ENCODE measurements at regions not wholly inside any gene's neighbourhood (a gene's known extent, or its start where the extent isn't known, plus 50 kb on each side); places are given as distances from the start of the nearest gene placed in this dataset.

DNA sequence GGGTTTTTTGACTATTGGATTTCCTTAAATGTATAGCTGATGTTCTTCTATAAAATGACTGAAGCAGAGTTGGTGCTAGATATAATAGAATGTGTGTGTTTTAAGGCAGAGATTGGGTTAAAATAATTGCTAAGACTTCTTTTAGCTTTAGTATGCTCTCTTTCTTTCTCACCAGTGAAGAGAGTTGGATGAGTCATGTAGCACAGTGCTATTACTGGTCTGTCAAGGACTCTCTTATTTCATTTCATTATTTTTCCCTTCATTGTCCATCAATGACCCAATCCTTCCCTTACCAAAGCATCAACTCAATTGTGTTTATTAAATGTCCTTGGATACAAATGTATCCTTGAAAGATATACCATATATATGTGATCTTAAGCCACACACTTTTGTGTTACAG is 268.9 kb downstream of the IRS2 start (continued):
- no peak for TF ChIP-seq FOXK1 (CRISPR knock-in tag; IDR thresholded peaks at IDR 0.05)

DNA sequence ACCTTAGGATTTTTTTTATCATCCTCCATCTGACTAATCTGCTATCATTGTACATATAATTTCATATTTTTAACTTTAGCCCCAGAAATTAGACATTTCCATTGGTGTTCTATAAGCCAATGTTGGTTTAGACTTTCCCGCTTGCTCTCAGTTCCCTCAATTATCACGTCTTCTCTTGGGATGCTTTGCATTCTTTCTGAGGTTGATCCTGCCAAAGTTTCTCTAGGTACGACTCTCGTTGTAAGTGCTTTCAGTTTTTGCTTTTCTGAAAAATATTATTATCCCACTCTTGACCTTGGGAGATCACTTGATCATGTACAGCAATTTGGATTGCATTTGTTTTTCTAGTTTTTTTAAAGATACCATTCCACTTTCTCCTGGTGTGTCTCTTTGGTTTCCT is 270.2 kb downstream of the IRS2 start:
- no peak for ATAC-seq
- POLR2A ChIA-PET: interaction anchor here (1.2 kb wide), 1 partner anchor 29 kb away, joined by 3 read pairs; no protein-coding TSS in a partner anchor
- Mint-ChIP-seq H3K36me3 (no peaks in the 10 kb centered on the region), H3K27ac (no peak overlapping the region), H3K4me1 (peaks cover 18% of the 10 kb centered on the region), H3K4me3 (no peak overlapping the region), H3K27me3 (ENCODE audit: low read depth) (no peaks in the 10 kb centered on the region), H3K9me3 (peaks cover 11% of the 10 kb centered on the region)
- CTCF ChIA-PET: no interaction called here
- no peak for DNase-seq (ENCODE audit: low spot score)
- TF ChIP-seq MYBL2 (CRISPR knock-in tag; IDR thresholded peaks at IDR 0.05): no peak
- TF ChIP-seq, protein P1, sequence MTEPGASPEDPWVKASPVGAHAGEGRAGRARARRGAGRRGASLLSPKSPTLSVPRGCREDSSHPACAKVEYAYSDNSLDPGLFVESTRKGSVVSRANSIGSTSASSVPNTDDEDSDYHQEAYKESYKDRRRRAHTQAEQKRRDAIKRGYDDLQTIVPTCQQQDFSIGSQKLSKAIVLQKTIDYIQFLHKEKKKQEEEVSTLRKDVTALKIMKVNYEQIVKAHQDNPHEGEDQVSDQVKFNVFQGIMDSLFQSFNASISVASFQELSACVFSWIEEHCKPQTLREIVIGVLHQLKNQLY (CRISPR knock-in tag; IDR thresholded peaks at IDR 0.05): no peak
- TF ChIP-seq ZNF671 (CRISPR knock-in tag; IDR thresholded peaks at IDR 0.05): no peak
- TF ChIP-seq, protein P2, sequence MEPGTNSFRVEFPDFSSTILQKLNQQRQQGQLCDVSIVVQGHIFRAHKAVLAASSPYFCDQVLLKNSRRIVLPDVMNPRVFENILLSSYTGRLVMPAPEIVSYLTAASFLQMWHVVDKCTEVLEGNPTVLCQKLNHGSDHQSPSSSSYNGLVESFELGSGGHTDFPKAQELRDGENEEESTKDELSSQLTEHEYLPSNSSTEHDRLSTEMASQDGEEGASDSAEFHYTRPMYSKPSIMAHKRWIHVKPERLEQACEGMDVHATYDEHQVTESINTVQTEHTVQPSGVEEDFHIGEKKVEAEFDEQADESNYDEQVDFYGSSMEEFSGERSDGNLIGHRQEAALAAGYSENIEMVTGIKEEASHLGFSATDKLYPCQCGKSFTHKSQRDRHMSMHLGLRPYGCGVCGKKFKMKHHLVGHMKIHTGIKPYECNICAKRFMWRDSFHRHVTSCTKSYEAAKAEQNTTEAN (CRISPR knock-in tag; IDR thresholded peaks at IDR 0.05): no peak
- no peak for TF ChIP-seq JAZF1 (CRISPR knock-in tag; IDR thresholded peaks at IDR 0.05)
- TF ChIP-seq, protein P3, sequence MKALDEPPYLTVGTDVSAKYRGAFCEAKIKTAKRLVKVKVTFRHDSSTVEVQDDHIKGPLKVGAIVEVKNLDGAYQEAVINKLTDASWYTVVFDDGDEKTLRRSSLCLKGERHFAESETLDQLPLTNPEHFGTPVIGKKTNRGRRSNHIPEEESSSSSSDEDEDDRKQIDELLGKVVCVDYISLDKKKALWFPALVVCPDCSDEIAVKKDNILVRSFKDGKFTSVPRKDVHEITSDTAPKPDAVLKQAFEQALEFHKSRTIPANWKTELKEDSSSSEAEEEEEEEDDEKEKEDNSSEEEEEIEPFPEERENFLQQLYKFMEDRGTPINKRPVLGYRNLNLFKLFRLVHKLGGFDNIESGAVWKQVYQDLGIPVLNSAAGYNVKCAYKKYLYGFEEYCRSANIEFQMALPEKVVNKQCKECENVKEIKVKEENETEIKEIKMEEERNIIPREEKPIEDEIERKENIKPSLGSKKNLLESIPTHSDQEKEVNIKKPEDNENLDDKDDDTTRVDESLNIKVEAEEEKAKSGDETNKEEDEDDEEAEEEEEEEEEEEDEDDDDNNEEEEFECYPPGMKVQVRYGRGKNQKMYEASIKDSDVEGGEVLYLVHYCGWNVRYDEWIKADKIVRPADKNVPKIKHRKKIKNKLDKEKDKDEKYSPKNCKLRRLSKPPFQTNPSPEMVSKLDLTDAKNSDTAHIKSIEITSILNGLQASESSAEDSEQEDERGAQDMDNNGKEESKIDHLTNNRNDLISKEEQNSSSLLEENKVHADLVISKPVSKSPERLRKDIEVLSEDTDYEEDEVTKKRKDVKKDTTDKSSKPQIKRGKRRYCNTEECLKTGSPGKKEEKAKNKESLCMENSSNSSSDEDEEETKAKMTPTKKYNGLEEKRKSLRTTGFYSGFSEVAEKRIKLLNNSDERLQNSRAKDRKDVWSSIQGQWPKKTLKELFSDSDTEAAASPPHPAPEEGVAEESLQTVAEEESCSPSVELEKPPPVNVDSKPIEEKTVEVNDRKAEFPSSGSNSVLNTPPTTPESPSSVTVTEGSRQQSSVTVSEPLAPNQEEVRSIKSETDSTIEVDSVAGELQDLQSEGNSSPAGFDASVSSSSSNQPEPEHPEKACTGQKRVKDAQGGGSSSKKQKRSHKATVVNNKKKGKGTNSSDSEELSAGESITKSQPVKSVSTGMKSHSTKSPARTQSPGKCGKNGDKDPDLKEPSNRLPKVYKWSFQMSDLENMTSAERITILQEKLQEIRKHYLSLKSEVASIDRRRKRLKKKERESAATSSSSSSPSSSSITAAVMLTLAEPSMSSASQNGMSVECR (CRISPR knock-in tag; IDR thresholded peaks at IDR 0.05; ENCODE audit: borderline replicate concordance): no peak
- TF ChIP-seq GABPB1 (CRISPR knock-in tag; IDR thresholded peaks at IDR 0.05): no peak
- no peak for TF ChIP-seq NFE2L1 (CRISPR knock-in tag; IDR thresholded peaks at IDR 0.05)
- TF ChIP-seq, protein P4, sequence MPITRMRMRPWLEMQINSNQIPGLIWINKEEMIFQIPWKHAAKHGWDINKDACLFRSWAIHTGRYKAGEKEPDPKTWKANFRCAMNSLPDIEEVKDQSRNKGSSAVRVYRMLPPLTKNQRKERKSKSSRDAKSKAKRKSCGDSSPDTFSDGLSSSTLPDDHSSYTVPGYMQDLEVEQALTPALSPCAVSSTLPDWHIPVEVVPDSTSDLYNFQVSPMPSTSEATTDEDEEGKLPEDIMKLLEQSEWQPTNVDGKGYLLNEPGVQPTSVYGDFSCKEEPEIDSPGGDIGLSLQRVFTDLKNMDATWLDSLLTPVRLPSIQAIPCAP (CRISPR knock-in tag; IDR thresholded peaks at IDR 0.05): no peak
- TF ChIP-seq PRRX2 (CRISPR knock-in tag; IDR thresholded peaks at IDR 0.05): no peak
- TF ChIP-seq FOXJ3 (CRISPR knock-in tag; IDR thresholded peaks at IDR 0.05; ENCODE audit: borderline replicate concordance): no peak
- no peak for TF ChIP-seq JUN (CRISPR knock-in tag; IDR thresholded peaks at IDR 0.05)
- TF ChIP-seq, protein P5, sequence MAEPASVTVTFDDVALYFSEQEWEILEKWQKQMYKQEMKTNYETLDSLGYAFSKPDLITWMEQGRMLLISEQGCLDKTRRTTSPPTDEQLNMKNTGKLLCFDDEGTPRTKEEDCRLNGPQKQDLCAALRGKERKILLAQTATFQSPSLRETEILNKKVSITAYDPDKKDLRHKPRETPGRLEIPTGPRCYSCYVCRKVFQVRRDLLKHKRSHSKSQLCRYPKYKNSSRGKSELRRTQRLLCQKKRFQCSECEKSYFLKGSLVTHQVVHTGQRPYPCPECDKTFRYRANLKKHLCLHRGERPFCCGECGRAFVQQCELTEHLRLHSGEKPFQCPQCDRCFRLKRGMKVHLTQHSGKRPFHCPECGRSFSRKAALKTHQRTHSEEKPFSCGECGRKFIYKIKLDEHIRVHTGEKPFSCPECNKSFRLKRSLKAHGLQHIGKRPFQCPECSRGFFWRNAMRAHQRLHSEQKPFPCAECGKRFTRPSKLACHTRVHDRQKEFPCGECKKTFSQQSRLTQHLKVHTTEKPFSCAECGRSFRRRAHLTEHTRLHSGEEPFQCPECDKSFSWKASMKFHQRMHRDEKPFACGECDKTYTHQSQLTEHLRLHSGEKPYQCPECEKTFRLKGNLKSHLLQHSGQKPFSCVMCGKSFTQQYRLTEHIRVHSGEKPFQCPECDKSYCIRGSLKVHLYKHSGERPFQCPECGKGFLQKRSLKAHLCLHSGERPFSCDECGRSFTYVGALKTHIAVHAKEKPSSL (CRISPR knock-in tag; conservative IDR thresholded peaks at IDR 0.05): no peak
- TF ChIP-seq, protein P6, sequence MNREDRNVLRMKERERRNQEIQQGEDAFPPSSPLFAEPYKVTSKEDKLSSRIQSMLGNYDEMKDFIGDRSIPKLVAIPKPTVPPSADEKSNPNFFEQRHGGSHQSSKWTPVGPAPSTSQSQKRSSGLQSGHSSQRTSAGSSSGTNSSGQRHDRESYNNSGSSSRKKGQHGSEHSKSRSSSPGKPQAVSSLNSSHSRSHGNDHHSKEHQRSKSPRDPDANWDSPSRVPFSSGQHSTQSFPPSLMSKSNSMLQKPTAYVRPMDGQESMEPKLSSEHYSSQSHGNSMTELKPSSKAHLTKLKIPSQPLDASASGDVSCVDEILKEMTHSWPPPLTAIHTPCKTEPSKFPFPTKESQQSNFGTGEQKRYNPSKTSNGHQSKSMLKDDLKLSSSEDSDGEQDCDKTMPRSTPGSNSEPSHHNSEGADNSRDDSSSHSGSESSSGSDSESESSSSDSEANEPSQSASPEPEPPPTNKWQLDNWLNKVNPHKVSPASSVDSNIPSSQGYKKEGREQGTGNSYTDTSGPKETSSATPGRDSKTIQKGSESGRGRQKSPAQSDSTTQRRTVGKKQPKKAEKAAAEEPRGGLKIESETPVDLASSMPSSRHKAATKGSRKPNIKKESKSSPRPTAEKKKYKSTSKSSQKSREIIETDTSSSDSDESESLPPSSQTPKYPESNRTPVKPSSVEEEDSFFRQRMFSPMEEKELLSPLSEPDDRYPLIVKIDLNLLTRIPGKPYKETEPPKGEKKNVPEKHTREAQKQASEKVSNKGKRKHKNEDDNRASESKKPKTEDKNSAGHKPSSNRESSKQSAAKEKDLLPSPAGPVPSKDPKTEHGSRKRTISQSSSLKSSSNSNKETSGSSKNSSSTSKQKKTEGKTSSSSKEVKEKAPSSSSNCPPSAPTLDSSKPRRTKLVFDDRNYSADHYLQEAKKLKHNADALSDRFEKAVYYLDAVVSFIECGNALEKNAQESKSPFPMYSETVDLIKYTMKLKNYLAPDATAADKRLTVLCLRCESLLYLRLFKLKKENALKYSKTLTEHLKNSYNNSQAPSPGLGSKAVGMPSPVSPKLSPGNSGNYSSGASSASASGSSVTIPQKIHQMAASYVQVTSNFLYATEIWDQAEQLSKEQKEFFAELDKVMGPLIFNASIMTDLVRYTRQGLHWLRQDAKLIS (CRISPR knock-in tag; IDR thresholded peaks at IDR 0.05; ENCODE audit: borderline replicate concordance): no peak
- TF ChIP-seq, protein P7, sequence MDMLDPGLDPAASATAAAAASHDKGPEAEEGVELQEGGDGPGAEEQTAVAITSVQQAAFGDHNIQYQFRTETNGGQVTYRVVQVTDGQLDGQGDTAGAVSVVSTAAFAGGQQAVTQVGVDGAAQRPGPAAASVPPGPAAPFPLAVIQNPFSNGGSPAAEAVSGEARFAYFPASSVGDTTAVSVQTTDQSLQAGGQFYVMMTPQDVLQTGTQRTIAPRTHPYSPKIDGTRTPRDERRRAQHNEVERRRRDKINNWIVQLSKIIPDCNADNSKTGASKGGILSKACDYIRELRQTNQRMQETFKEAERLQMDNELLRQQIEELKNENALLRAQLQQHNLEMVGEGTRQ (CRISPR knock-in tag; IDR thresholded peaks at IDR 0.05): no peak
- TF ChIP-seq, protein P8, sequence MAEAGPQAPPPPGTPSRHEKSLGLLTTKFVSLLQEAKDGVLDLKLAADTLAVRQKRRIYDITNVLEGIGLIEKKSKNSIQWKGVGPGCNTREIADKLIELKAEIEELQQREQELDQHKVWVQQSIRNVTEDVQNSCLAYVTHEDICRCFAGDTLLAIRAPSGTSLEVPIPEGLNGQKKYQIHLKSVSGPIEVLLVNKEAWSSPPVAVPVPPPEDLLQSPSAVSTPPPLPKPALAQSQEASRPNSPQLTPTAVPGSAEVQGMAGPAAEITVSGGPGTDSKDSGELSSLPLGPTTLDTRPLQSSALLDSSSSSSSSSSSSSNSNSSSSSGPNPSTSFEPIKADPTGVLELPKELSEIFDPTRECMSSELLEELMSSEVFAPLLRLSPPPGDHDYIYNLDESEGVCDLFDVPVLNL (CRISPR knock-in tag; IDR thresholded peaks at IDR 0.05; ENCODE audit: borderline replicate concordance, low read depth): no peak
- TF ChIP-seq GRHL2 (CRISPR knock-in tag; IDR thresholded peaks at IDR 0.05; ENCODE audit: insufficient replicate concordance, severe bottlenecking): no peak
- no peak for TF ChIP-seq MXD4 (CRISPR knock-in tag; IDR thresholded peaks at IDR 0.05; ENCODE audit: borderline replicate concordance)
